SU-DHL-6 (cell line): ENCODE measurements at regions not wholly inside any gene's neighbourhood (a gene's known extent, or its start where the extent isn't known, plus 50 kb on each side); places are given as distances from the start of the nearest gene placed in this dataset.

Source experiments
- H2AFZ ChIP-seq: fragments of 200-600 bp; sonication (generic); 2 replicates; pipeline ENCODE4 v1.6.1; 2014; ENCODE audit warnings: low read depth, mild to moderate bottlenecking, moderate library complexity, mixed read lengths, antibody characterized with exemption, low read length; ENCODE audit not compliant: severe bottlenecking
- H3F3A ChIP-seq: fragments of 200-600 bp; shearing (Covaris generic); 2 replicates; pipeline ENCODE4 v1.6.0; 2016; ENCODE audit warnings: antibody characterized with exemption, mild to moderate bottlenecking; ENCODE audit not compliant: insufficient read depth
- H3K27ac ChIP-seq: fragments of 200-600 bp; sonication (generic); 2 replicates; pipeline ENCODE4 v1.5.1; 2016; ENCODE audit warnings: low read depth, mild to moderate bottlenecking, low read length, moderate library complexity, mixed read lengths
- H3K27me3 ChIP-seq: fragments of 200-600 bp; sonication (generic), shearing (Covaris generic); 2 replicates; pipeline ENCODE4 v1.6.0; 2014; ENCODE audit warnings: mild to moderate bottlenecking, low read length
- H3K36me3 ChIP-seq: fragments of 200-600 bp; sonication (generic); 2 replicates; pipeline ENCODE4 v1.6.1; 2014; ENCODE audit warnings: mild to moderate bottlenecking, low read length, mixed read lengths
- H3K4me2 ChIP-seq: fragments of 300-600, 200-600 bp; shearing (Covaris generic), sonication (generic); 2 replicates; pipeline ENCODE4 v1.6.0; 2014; ENCODE audit warnings: low read length, low read depth, mild to moderate bottlenecking; ENCODE audit not compliant: poor library complexity, severe bottlenecking
- H3K4me3 ChIP-seq: fragments of 200-600 bp; sonication (generic); 2 replicates; pipeline ENCODE4 v1.5.1; 2014; ENCODE audit warnings: antibody characterized with exemption, low read length, mild to moderate bottlenecking, mixed read lengths; ENCODE audit not compliant: insufficient read depth, poor library complexity, severe bottlenecking
- H3K79me2 ChIP-seq: fragments of 200-600 bp; sonication (generic); 2 replicates; pipeline ENCODE4 v1.6.1; 2014; ENCODE audit warnings: mild to moderate bottlenecking, low read length, moderate library complexity; ENCODE audit not compliant: insufficient read depth
- H3K9ac ChIP-seq: fragments of 200-600 bp; sonication (generic); 2 replicates; pipeline ENCODE4 v1.7.0; 2014; ENCODE audit warnings: mild to moderate bottlenecking, low read length
- H3K9me2 ChIP-seq: fragments of 200-600 bp; sonication (generic); replicated peaks from 2 replicates; pipeline ENCODE4 v1.6.1; 2014; ENCODE audit warnings: low read length; ENCODE audit not compliant: insufficient read depth
- H3K9me3 ChIP-seq: fragments of 200-600 bp; sonication (generic); 2 replicates; pipeline ENCODE4 v1.6.1; 2014; ENCODE audit warnings: low read length, mixed read lengths; ENCODE audit not compliant: insufficient read depth
- H4K20me1 ChIP-seq: fragments of 200-600 bp; sonication (generic); 2 replicates; pipeline ENCODE4 v1.6.1; 2014; ENCODE audit warnings: low read depth, mild to moderate bottlenecking, antibody characterized with exemption, low read length, moderate library complexity, mixed read lengths
- CTCF ChIP-seq: fragments of 200-600 bp; sonication (generic); IDR thresholded peaks from one replicate; pipeline ENCODE4 v1.5.1; 2017; ENCODE audit warnings: antibody characterized with exemption, mild to moderate bottlenecking, low read length, moderate library complexity; ENCODE audit not compliant: insufficient read depth, poor library complexity, severe bottlenecking
- EZH2phosphoT487 ChIP-seq: fragments of 200-600 bp; sonication (generic), shearing (Covaris generic); conservative IDR thresholded peaks from 2 replicates; pipeline ENCODE4 v1.6.1; 2018; ENCODE audit warnings: mild to moderate bottlenecking, antibody characterized with exemption, low read length, moderate library complexity, mixed read lengths

GRCh38 chr1:233844275-233844674, 60.2 kb upstream of the SLC35F3 start:
- TF ChIP-seq EZH2phosphoT487, result no peak
- no peak for TF ChIP-seq CTCF
- no peaks in the 10 kb centered on the region for H4K20me1 ChIP-seq
- H3K9me3 ChIP-seq, result no peaks in the 10 kb centered on the region
- H3F3A ChIP-seq, result no peaks in the 10 kb centered on the region
- H3K27ac ChIP-seq, result no peak overlapping the region
- H3K79me2 ChIP-seq, result no peaks in the 10 kb centered on the region
- H2AFZ ChIP-seq, result no peak overlapping the region
- no peak overlapping the region for H3K9ac ChIP-seq
- no peak overlapping the region for H3K4me2 ChIP-seq
- H3K4me3 ChIP-seq, result no peak overlapping the region
- no peaks in the 10 kb centered on the region for H3K27me3 ChIP-seq
- no peaks in the 10 kb centered on the region for H3K9me2 ChIP-seq
- H3K36me3 ChIP-seq, result no peaks in the 10 kb centered on the region

GRCh38 chr1:233844692-233845091, 59.8 kb upstream of the SLC35F3 start:
- no peaks in the 10 kb centered on the region for H3K27me3 ChIP-seq
- no peak overlapping the region for H3K9ac ChIP-seq
- H3F3A ChIP-seq, result no peaks in the 10 kb centered on the region
- H3K4me3 ChIP-seq, result no peak overlapping the region
- no peaks in the 10 kb centered on the region for H4K20me1 ChIP-seq
- H3K79me2 ChIP-seq, result no peaks in the 10 kb centered on the region
- no peaks in the 10 kb centered on the region for H3K9me3 ChIP-seq
- TF ChIP-seq CTCF (no peak), EZH2phosphoT487 (no peak)
- H3K36me3 ChIP-seq, result no peaks in the 10 kb centered on the region
- H2AFZ ChIP-seq, result no peak overlapping the region
- H3K9me2 ChIP-seq, result no peaks in the 10 kb centered on the region
- no peak overlapping the region for H3K27ac ChIP-seq
- no peak overlapping the region for H3K4me2 ChIP-seq
